Keratinocyte (primary cell): ENCODE measurements at regions not wholly inside any gene's neighbourhood (a gene's known extent, or its start where the extent isn't known, plus 50 kb on each side); places are given as distances from the start of the nearest gene placed in this dataset.

ENCODE experiments used
- DNase-seq: peaks from one replicate; pipeline ENCODE4 v3.0.0-alpha.2; 2011; ENCODE audit warnings: low read depth, missing footprints, low spot score
- FAIRE-seq: peaks from 2 replicates; lab custom pipeline; 2011; peaks lifted over from hg19 to GRCh38; lab: Jason Lieb, UNC
- H2AFZ ChIP-seq: 2 replicates; pipeline ENCODE4 v1.6.0; 2012; ENCODE audit warnings: low read length, control low read depth, inconsistent platforms; ENCODE audit not compliant: control insufficient read depth
- H3K27ac ChIP-seq: 2 replicates; pipeline ENCODE4 v1.5.1; 2011; ENCODE audit warnings: low read length; ENCODE audit not compliant: control insufficient read depth, insufficient read depth
- H3K27me3 ChIP-seq: 3 replicates; pipeline ENCODE4 v1.6.0; 2011; ENCODE audit warnings: low read length; ENCODE audit not compliant: control insufficient read depth, insufficient read depth; ENCODE audit errors: extremely low read depth
- H3K36me3 ChIP-seq, 2 experiments: 2 replicates in 1 of 2; 3 replicates in 1 of 2; pipeline ENCODE4 v1.5.1; 2011; ENCODE audit warnings: low read length in 2 of 2, mild to moderate bottlenecking in 1 of 2; ENCODE audit not compliant: control insufficient read depth in 2 of 2, insufficient read depth in 2 of 2; ENCODE audit errors: extremely low read depth in 1 of 2
- H3K4me1 ChIP-seq: 3 replicates; pipeline ENCODE4 v1.5.1; 2011; ENCODE audit warnings: low read length; ENCODE audit not compliant: control insufficient read depth, insufficient read depth; ENCODE audit errors: extremely low read depth
- H3K4me2 ChIP-seq: 3 replicates; pipeline ENCODE4 v1.6.0; 2011; ENCODE audit warnings: low read depth, low read length; ENCODE audit not compliant: control insufficient read depth, insufficient read depth; ENCODE audit errors: extremely low read depth
- H3K4me3 ChIP-seq, 3 experiments: fragments of 200-600 bp in 1 of 3; sonication (generic) in 1 of 3; 2 replicates in 2 of 3; 3 replicates in 1 of 3; pipeline ENCODE4 v1.5.1; 2011 to 2016; ENCODE audit warnings: low read length in 3 of 3, mild to moderate bottlenecking in 3 of 3, control low read depth in 2 of 3, inconsistent platforms in 1 of 3, low read depth in 1 of 3, mixed read lengths in 1 of 3, mixed run types in 1 of 3, moderate library complexity in 1 of 3; ENCODE audit not compliant: control insufficient read depth in 2 of 3, insufficient read depth in 2 of 3; ENCODE audit errors: extremely low read depth in 1 of 3
- H3K79me2 ChIP-seq: 2 replicates; pipeline ENCODE4 v1.6.0; 2012; ENCODE audit warnings: low read length; ENCODE audit not compliant: control insufficient read depth, insufficient read depth
- H3K9ac ChIP-seq: 3 replicates; pipeline ENCODE4 v1.6.0; 2011; ENCODE audit warnings: low read length; ENCODE audit not compliant: control insufficient read depth, insufficient read depth; ENCODE audit errors: extremely low read depth
- H3K9me1 ChIP-seq: 3 replicates; pipeline ENCODE4 v1.6.0; 2011; ENCODE audit warnings: low read length; ENCODE audit not compliant: control insufficient read depth, insufficient read depth; ENCODE audit errors: extremely low read depth
- H3K9me3 ChIP-seq: 2 replicates; pipeline ENCODE4 v1.5.1; 2012; ENCODE audit warnings: low read depth, low read length; ENCODE audit not compliant: control insufficient read depth
- H4K20me1 ChIP-seq: 3 replicates; pipeline ENCODE4 v1.6.0; 2011; ENCODE audit warnings: low read length; ENCODE audit not compliant: control insufficient read depth, insufficient read depth; ENCODE audit errors: extremely low read depth
- EZH2 ChIP-seq: IDR thresholded peaks from one replicate; pipeline ENCODE4 v1.6.1; 2012; ENCODE audit warnings: inconsistent platforms, mild to moderate bottlenecking, low read length, moderate library complexity
- dilution Hi-C: fragments of 300-500 bp; cut with MboI; formaldehyde crosslinking; loops from one replicate; pipeline ENCODE4 v1.7.0; 2020; ENCODE audit warnings: low sequenced_read_pairs; ENCODE audit not compliant: extremely low pct_ligation_motif_present
- TF ChIP-seq, protein P1 (sequence below), 3 experiments: IDR thresholded peaks in 1 of 3; conservative IDR thresholded peaks in 1 of 3; optimal IDR thresholded peaks in 1 of 3; 2 replicates in 2 of 3; 3 replicates in 1 of 3; pipeline versions ENCODE3 to v1.5.1; 2011; ENCODE audit warnings: low read length in 3 of 3, mild to moderate bottlenecking in 3 of 3, moderate library complexity in 2 of 3, control low read depth in 1 of 3, inconsistent platforms in 1 of 3; ENCODE audit not compliant: insufficient read depth in 2 of 3; ENCODE audit errors: extremely low read depth in 1 of 3

DNA sequence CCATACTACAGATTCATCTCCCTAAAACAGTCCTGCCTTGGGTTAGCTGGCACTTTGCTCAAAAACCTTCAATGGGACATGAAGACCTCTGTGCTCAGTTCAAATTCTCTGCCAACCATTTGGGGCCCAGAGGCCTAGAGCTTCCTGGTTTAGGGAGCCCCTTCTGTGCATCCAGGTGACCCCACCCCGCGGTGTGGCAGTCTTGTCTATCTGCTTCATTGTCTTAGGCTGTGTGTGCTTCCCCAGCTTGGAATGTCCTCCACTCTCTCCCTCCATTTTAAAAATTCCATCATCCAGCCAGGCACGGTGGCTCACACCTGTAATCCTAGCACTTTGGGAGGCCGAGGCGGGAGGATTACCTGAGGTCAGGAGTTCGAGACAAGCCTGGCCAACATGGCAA lies 99.0 kb upstream of the NEO1 start:
- Histone ChIP-seq H3K27ac (no peak overlapping the region), H3K27me3 (no peaks in the 10 kb centered on the region), H3K9ac (no peak overlapping the region), H3K4me3 (no peak overlapping the region), H3K9me1 (no peaks in the 10 kb centered on the region), H2AFZ (no peak overlapping the region), H4K20me1 (no peaks in the 10 kb centered on the region), H3K4me2 (no peak overlapping the region), H3K4me1 (no peaks in the 10 kb centered on the region), H3K9me3 (no peaks in the 10 kb centered on the region), H3K36me3 (no peaks in the 10 kb centered on the region), H3K79me2 (no peaks in the 10 kb centered on the region)
- no peak for FAIRE-seq
- no peak for DNase-seq
- dilution Hi-C loops: no loop called here
- TF ChIP-seq, protein P1, sequence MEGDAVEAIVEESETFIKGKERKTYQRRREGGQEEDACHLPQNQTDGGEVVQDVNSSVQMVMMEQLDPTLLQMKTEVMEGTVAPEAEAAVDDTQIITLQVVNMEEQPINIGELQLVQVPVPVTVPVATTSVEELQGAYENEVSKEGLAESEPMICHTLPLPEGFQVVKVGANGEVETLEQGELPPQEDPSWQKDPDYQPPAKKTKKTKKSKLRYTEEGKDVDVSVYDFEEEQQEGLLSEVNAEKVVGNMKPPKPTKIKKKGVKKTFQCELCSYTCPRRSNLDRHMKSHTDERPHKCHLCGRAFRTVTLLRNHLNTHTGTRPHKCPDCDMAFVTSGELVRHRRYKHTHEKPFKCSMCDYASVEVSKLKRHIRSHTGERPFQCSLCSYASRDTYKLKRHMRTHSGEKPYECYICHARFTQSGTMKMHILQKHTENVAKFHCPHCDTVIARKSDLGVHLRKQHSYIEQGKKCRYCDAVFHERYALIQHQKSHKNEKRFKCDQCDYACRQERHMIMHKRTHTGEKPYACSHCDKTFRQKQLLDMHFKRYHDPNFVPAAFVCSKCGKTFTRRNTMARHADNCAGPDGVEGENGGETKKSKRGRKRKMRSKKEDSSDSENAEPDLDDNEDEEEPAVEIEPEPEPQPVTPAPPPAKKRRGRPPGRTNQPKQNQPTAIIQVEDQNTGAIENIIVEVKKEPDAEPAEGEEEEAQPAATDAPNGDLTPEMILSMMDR (optimal IDR thresholded peaks at IDR 0.05 in 1 of 3, IDR thresholded peaks at IDR 0.05 in 1 of 3, conservative IDR thresholded peaks at IDR 0.05 in 1 of 3; ENCODE audit: extremely low read depth in 1 of 3, insufficient read depth in 2 of 3, low read length in 3 of 3): no peak
- no peak for TF ChIP-seq EZH2

DNA sequence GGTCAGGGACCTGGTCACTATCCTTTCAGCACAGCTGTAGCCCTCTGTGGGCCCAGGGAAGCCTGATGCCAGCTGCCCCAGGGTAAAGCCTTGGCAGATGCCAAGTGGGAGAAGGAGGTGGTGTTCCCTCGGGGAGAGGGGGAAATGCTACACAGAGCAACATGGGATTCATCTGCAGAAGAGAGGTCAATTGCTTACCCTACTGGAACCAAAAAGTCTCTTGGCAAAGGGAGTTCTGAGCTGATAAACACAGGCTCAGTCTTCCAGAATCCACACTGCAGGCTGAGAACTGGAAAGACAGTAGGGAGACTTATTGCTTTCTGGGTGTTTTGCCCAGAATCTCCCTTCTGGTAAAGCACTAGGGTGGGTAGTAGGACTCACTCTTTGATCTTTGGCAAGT lies 100.1 kb upstream of the NEO1 start:
- H3K4me3 ChIP-seq: no peak overlapping the region
- no peaks in the 10 kb centered on the region for H3K27me3 ChIP-seq
- H3K4me1 ChIP-seq: no peaks in the 10 kb centered on the region
- TF ChIP-seq, protein P1 (optimal IDR thresholded peaks at IDR 0.05 in 1 of 3, IDR thresholded peaks at IDR 0.05 in 1 of 3, conservative IDR thresholded peaks at IDR 0.05 in 1 of 3; ENCODE audit: extremely low read depth in 1 of 3, insufficient read depth in 2 of 3, low read length in 3 of 3): no peak
- TF ChIP-seq EZH2: no peak
- H4K20me1 ChIP-seq: no peaks in the 10 kb centered on the region
- FAIRE-seq: no peak
- dilution Hi-C loops: no loop called here
- no peak overlapping the region for H3K27ac ChIP-seq
- no peak overlapping the region for H2AFZ ChIP-seq
- no peaks in the 10 kb centered on the region for H3K36me3 ChIP-seq
- H3K9me1 ChIP-seq: no peaks in the 10 kb centered on the region
- DNase-seq: no peak
- no peaks in the 10 kb centered on the region for H3K9me3 ChIP-seq
- no peak overlapping the region for H3K4me2 ChIP-seq
- H3K9ac ChIP-seq: no peak overlapping the region
- H3K79me2 ChIP-seq: no peaks in the 10 kb centered on the region
